IMR-90 (cell line): ENCODE measurements at regions not wholly inside any gene's neighbourhood (a gene's known extent, or its start where the extent isn't known, plus 50 kb on each side); places are given as distances from the start of the nearest gene placed in this dataset.

Experiments
- ATAC-seq: fragments of 200-7000 bp; cut with Tn5 transposase; 2 replicates; pipeline ENCODE4 v1.9.1; 2020; ENCODE audit warnings: low read depth, mild to moderate bottlenecking, moderate library complexity
- BruUV-seq: library from RNA; stranded (reverse); fragments of 400-500 nt; replicated peaks from 2 replicates; lab custom pipeline; 2021; lab: Mats Ljungman, UMichigan
- CTCF ChIA-PET: fragments of 300-600 bp; formaldehyde crosslinking; extraction: SDS; loops from one replicate; lab custom pipeline; 2021; ENCODE audit warnings: antibody characterized with exemption; lab: Yijun Ruan, JAX
- POLR2A ChIA-PET: fragments of 300-600 bp; sonication (Branson Sonifier 250); formaldehyde crosslinking; loops from one replicate; lab custom pipeline; 2022; ENCODE audit warnings: antibody characterized with exemption; ENCODE audit not compliant: unreplicated experiment; lab: Charles Lee
- DNase-seq: peaks from one replicate; pipeline ENCODE4 v3.0.0; 2013
- H2AFZ ChIP-seq: replicated peaks from 2 replicates; pipeline ENCODE3; 2013; ENCODE audit warnings: low read length, mild to moderate bottlenecking; ENCODE audit not compliant: poor library complexity
- H2AK5ac ChIP-seq: 2 replicates; pipeline ENCODE4 v1.6.1; 2013; ENCODE audit warnings: low read depth, low read length, inconsistent platforms
- H2AK9ac ChIP-seq: replicated peaks from 2 replicates; pipeline ENCODE3; 2013; ENCODE audit warnings: mild to moderate bottlenecking, low read depth, low read length, moderate library complexity; ENCODE audit not compliant: poor library complexity
- H2BK120ac ChIP-seq: 2 replicates; pipeline ENCODE4 v1.6.1; 2013; ENCODE audit warnings: low read depth, low read length, inconsistent platforms
- H2BK15ac ChIP-seq: 3 replicates; pipeline ENCODE4 v1.6.1; 2013; ENCODE audit warnings: low read depth, low read length, inconsistent platforms
- H2BK20ac ChIP-seq: 2 replicates; pipeline ENCODE4 v1.6.1; 2013; ENCODE audit warnings: low read depth, mild to moderate bottlenecking, inconsistent platforms, low read length, moderate library complexity
- H2BK5ac ChIP-seq: 2 replicates; pipeline ENCODE4 v1.6.1; 2013; ENCODE audit warnings: mild to moderate bottlenecking, low read depth, low read length, inconsistent platforms; ENCODE audit not compliant: poor library complexity, severe bottlenecking
- H3K14ac ChIP-seq: replicated peaks from 2 replicates; pipeline ENCODE4 v1.6.1; 2013; ENCODE audit warnings: low read depth, low read length, inconsistent platforms
- H3K18ac ChIP-seq: 2 replicates; pipeline ENCODE4 v1.6.1; 2013; ENCODE audit warnings: low read depth, low read length, control low read depth
- H3K23ac ChIP-seq: 2 replicates; pipeline ENCODE4 v1.6.1; 2013; ENCODE audit warnings: low read depth, low read length, inconsistent platforms
- H3K27ac ChIP-seq: 2 replicates; pipeline ENCODE4 v1.5.1; 2013; ENCODE audit warnings: mild to moderate bottlenecking, control low read depth, low read length; ENCODE audit not compliant: insufficient read depth
- H3K27me3 ChIP-seq: 2 replicates; pipeline ENCODE4 v1.6.1; 2013; ENCODE audit warnings: low read length; ENCODE audit not compliant: control insufficient read depth, insufficient read depth
- H3K36me3 ChIP-seq: 2 replicates; pipeline ENCODE4 v1.6.1; 2013; ENCODE audit warnings: low read length, mixed read lengths; ENCODE audit not compliant: control insufficient read depth, insufficient read depth
- H3K4ac ChIP-seq: 2 replicates; pipeline ENCODE4 v1.6.1; 2013; ENCODE audit warnings: low read depth, low read length, inconsistent platforms
- H3K4me1 ChIP-seq: 2 replicates; pipeline ENCODE4 v1.6.1; 2013; ENCODE audit warnings: low read length, mixed read lengths; ENCODE audit not compliant: control insufficient read depth, insufficient read depth
- H3K4me2 ChIP-seq: 2 replicates; pipeline ENCODE4 v1.6.1; 2013; ENCODE audit warnings: low read depth, mild to moderate bottlenecking, control low read depth, low read length, moderate library complexity
- H3K4me3 ChIP-seq: 2 replicates; pipeline ENCODE4 v1.5.1; 2013; ENCODE audit warnings: low read depth, mild to moderate bottlenecking, control low read depth, low read length, moderate library complexity; ENCODE audit not compliant: insufficient read depth
- H3K56ac ChIP-seq: 2 replicates; pipeline ENCODE4 v1.6.1; 2013; ENCODE audit warnings: low read length, inconsistent platforms; ENCODE audit not compliant: insufficient read depth; ENCODE audit errors: extremely low read depth
- H3K79me1 ChIP-seq, 2 experiments: 2 replicates each; pipeline ENCODE4 v1.6.1; 2013; ENCODE audit warnings: low read length in 2 of 2, inconsistent platforms in 1 of 2, low read depth in 1 of 2
- H3K9ac ChIP-seq: 2 replicates; pipeline ENCODE4 v1.6.1; 2013; ENCODE audit warnings: low read depth, low read length, control low read depth
- H3K9me1 ChIP-seq: 2 replicates; pipeline ENCODE4 v1.6.1; 2013; ENCODE audit warnings: low read length, inconsistent platforms; ENCODE audit not compliant: insufficient read depth
- H3K9me3 ChIP-seq: 2 replicates; pipeline ENCODE4 v1.6.1; 2013; ENCODE audit warnings: low read length; ENCODE audit not compliant: control insufficient read depth, insufficient read depth
- H4K20me1 ChIP-seq: 2 replicates; pipeline ENCODE4 v1.6.1; 2013; ENCODE audit warnings: low read length, inconsistent platforms; ENCODE audit not compliant: insufficient read depth
- H4K5ac ChIP-seq: 2 replicates; pipeline ENCODE4 v1.6.1; 2013; ENCODE audit warnings: mild to moderate bottlenecking, low read depth, low read length, control low read depth
- H4K8ac ChIP-seq, 2 experiments: 2 replicates each; pipeline ENCODE4 v1.6.1; 2013; ENCODE audit warnings: low read depth in 2 of 2, low read length in 2 of 2, control low read depth in 1 of 2, inconsistent platforms in 1 of 2
- H4K91ac ChIP-seq: 2 replicates; pipeline ENCODE4 v1.6.1; 2013; ENCODE audit warnings: low read depth, low read length, inconsistent platforms; ENCODE audit not compliant: insufficient read depth
- BHLHE40 ChIP-seq: fragments of 150-350 bp; IDR thresholded peaks from 2 replicates; pipeline ENCODE4 v1.6.1; 2016; ENCODE audit warnings: mild to moderate bottlenecking, low read depth, low read length
- CEBPB ChIP-seq: IDR thresholded peaks from 2 replicates; pipeline ENCODE4 v1.6.1; 2012; ENCODE audit warnings: low read depth, low read length, improper control_type of control experiment
- CHD1 ChIP-seq: IDR thresholded peaks from 2 replicates; pipeline ENCODE4 v1.6.1; 2012; ENCODE audit warnings: low read depth, low read length, improper control_type of control experiment
- FOS ChIP-seq: fragments of 150-350 bp; IDR thresholded peaks from 2 replicates; pipeline ENCODE4 v1.6.1; 2016; ENCODE audit warnings: low read depth, low read length
- MAFK ChIP-seq: IDR thresholded peaks from 2 replicates; pipeline ENCODE4 v1.6.1; 2012; ENCODE audit warnings: low read depth, low read length, improper control_type of control experiment
- MXI1 ChIP-seq: IDR thresholded peaks from 2 replicates; pipeline ENCODE4 v1.6.1; 2012; ENCODE audit warnings: low read depth, mild to moderate bottlenecking, low read length, moderate library complexity, borderline replicate concordance
- NFE2L2 ChIP-seq: fragments of 150-350 bp; IDR thresholded peaks from 2 replicates; pipeline ENCODE4 v1.6.1; 2016; ENCODE audit warnings: low read depth, mild to moderate bottlenecking, low read length
- POLR2A ChIP-seq: IDR thresholded peaks from 2 replicates; pipeline ENCODE4 v1.6.1; 2012; ENCODE audit warnings: mild to moderate bottlenecking, low read depth, low read length
- RAD21 ChIP-seq: IDR thresholded peaks from 2 replicates; pipeline ENCODE4 v1.6.1; 2012; ENCODE audit warnings: low read length, improper control_type of control experiment
- RCOR1 ChIP-seq: IDR thresholded peaks from 2 replicates; pipeline ENCODE4 v1.6.1; 2012; ENCODE audit warnings: mild to moderate bottlenecking, low read length, improper control_type of control experiment; ENCODE audit not compliant: insufficient replicate concordance
- SMC3 ChIP-seq: fragments of 150-350 bp; IDR thresholded peaks from 2 replicates; pipeline ENCODE4 v1.6.1; 2016; ENCODE audit warnings: low read depth, mild to moderate bottlenecking, antibody characterized with exemption, low read length, moderate library complexity
- WGBS, 2 experiments: methylation state at CpG; one replicate each; pipeline versions ENCODE4 v1.1.5 to v1.1.7; 2013; ENCODE audit warnings: missing lambda C conversion rate in 2 of 2; ENCODE audit not compliant: insufficient read length in 1 of 2; ENCODE audit errors: extremely low coverage in 2 of 2; 5-methylcytosine and 5-hydroxymethylcytosine counted together
- dilution Hi-C: fragments of 300-500 bp; cut with HindIII; formaldehyde crosslinking; loops from one replicate; pipeline ENCODE4 v1.14.3; 2018; ENCODE audit warnings: low sequenced_read_pairs; ENCODE audit not compliant: unreplicated experiment
- in situ Hi-C: fragments of 300-500 bp; cut with MboI; formaldehyde crosslinking; loops from 3 replicates; pipeline ENCODE4 v1.14.3; 2019; ENCODE audit warnings: low sequenced_read_pairs, inconsistent platforms, mixed read lengths
- intact Hi-C: fragments of 100-400 bp; cut with micrococcal nuclease; formaldehyde crosslinking; loops from 2 replicates; pipeline ENCODE4 v1.10.0; 2022
- TF ChIP-seq, protein P1 (sequence below): conservative IDR thresholded peaks from 2 replicates; pipeline ENCODE4 v1.5.1; 2012; ENCODE audit warnings: mild to moderate bottlenecking, low read depth, low read length, improper control_type of control experiment
- TF ChIP-seq, protein P2 (sequence below): fragments of 150-350 bp; IDR thresholded peaks from 2 replicates; pipeline ENCODE4 v1.6.1; 2016; ENCODE audit warnings: low read depth, mild to moderate bottlenecking, low read length, moderate library complexity, borderline replicate concordance

DNA sequence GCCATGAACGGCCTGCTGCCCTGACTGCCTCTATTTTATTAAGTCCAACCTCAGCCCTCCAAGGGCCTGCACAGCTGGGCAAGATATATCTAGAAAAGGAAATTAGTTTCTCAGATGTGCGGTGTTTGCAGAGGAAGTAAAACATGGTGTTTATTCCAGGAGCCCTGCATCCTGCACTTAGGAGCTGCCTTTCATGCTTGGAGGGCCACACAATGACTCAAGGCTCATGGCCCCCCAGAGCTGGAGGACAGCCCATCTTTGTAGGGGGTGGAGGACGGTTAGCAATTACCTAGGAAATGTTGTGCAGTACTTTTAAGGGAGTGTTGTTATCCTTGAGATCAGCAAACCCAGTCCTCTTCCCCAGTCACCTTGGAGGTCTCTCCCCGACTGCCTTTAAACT is 80.5 kb downstream of the COPRS start:
- in situ Hi-C loops (no loop called here), dilution Hi-C loops (no loop called here), intact Hi-C loops (no loop called here)
- no TSS peak for BruUV-seq
- no peak overlapping the region for H4K91ac ChIP-seq
- H4K5ac ChIP-seq = no peak overlapping the region
- no CpG with 5 or more reads among the region's 4 CpGs for WGBS, 2 experiments
- H2AFZ ChIP-seq = peak overlapping the region; percentile 49
- TF ChIP-seq NFE2L2 (no peak), RAD21 (no peak), FOS (no peak), MAFK (no peak), BHLHE40 (no peak), POLR2A (no peak), SMC3 (no peak), RCOR1 (no peak), MXI1 (no peak), CEBPB (no peak), CHD1 (no peak)
- TF ChIP-seq, protein P1, sequence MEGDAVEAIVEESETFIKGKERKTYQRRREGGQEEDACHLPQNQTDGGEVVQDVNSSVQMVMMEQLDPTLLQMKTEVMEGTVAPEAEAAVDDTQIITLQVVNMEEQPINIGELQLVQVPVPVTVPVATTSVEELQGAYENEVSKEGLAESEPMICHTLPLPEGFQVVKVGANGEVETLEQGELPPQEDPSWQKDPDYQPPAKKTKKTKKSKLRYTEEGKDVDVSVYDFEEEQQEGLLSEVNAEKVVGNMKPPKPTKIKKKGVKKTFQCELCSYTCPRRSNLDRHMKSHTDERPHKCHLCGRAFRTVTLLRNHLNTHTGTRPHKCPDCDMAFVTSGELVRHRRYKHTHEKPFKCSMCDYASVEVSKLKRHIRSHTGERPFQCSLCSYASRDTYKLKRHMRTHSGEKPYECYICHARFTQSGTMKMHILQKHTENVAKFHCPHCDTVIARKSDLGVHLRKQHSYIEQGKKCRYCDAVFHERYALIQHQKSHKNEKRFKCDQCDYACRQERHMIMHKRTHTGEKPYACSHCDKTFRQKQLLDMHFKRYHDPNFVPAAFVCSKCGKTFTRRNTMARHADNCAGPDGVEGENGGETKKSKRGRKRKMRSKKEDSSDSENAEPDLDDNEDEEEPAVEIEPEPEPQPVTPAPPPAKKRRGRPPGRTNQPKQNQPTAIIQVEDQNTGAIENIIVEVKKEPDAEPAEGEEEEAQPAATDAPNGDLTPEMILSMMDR = no peak
- TF ChIP-seq, protein P2, sequence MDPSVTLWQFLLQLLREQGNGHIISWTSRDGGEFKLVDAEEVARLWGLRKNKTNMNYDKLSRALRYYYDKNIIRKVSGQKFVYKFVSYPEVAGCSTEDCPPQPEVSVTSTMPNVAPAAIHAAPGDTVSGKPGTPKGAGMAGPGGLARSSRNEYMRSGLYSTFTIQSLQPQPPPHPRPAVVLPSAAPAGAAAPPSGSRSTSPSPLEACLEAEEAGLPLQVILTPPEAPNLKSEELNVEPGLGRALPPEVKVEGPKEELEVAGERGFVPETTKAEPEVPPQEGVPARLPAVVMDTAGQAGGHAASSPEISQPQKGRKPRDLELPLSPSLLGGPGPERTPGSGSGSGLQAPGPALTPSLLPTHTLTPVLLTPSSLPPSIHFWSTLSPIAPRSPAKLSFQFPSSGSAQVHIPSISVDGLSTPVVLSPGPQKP = no peak
- H3K36me3 ChIP-seq = no peaks in the 10 kb centered on the region
- no peak overlapping the region for H4K8ac ChIP-seq
- no peak overlapping the region for H3K18ac ChIP-seq
- H4K20me1 ChIP-seq = no peaks in the 10 kb centered on the region
- ATAC-seq (no peak), DNase-seq (peak; percentile 17)
- H3K4me2 ChIP-seq = no peak overlapping the region
- H3K4ac ChIP-seq = no peak overlapping the region
- H2BK15ac ChIP-seq = no peak overlapping the region
- no peak overlapping the region for H2AK5ac ChIP-seq
- H3K14ac ChIP-seq = no peak overlapping the region
- H3K9ac ChIP-seq = no peak overlapping the region
- H2BK5ac ChIP-seq = no peak overlapping the region
- ChIA-PET CTCF (no interaction called here), POLR2A (interaction anchor here (0.6 kb wide), 1 partner anchor 52 kb away, joined by 4 read pairs; no protein-coding TSS in a partner anchor)
- H3K23ac ChIP-seq = no peak overlapping the region
- H3K56ac ChIP-seq = no peak overlapping the region
- no peaks in the 10 kb centered on the region for H3K27me3 ChIP-seq
- no peaks in the 10 kb centered on the region for H3K79me1 ChIP-seq
- H3K4me1 ChIP-seq = 0 out of 2 replicates have a peak, but pooled peaks cover 2% of the 10 kb centered on the region
- H2BK120ac ChIP-seq = no peak overlapping the region
- H3K27ac ChIP-seq = no peak overlapping the region
- no peak overlapping the region for H2AK9ac ChIP-seq
- no peaks in the 10 kb centered on the region for H3K9me1 ChIP-seq
- no peak overlapping the region for H2BK20ac ChIP-seq
- peaks cover 3% of the 10 kb centered on the region; the same call in 1 of the 2 replicates for H3K9me3 ChIP-seq
- no peak overlapping the region for H3K4me3 ChIP-seq
